H9 (cell line): ENCODE measurements at regions not wholly inside any gene's neighbourhood (a gene's known extent, or its start where the extent isn't known, plus 50 kb on each side); places are given as distances from the start of the nearest gene placed in this dataset.

Experiments
- DNase-seq: peaks from one replicate; pipeline ENCODE4 v3.0.0-alpha.2; 2017
- H2AFZ ChIP-seq: one replicate; pipeline ENCODE4 v1.6.1; 2013; ENCODE audit warnings: mild to moderate bottlenecking, low read length, control low read depth, moderate library complexity
- H2AK5ac ChIP-seq: 2 replicates; pipeline ENCODE4 v1.6.1; 2013; ENCODE audit warnings: low read length, control low read depth, mixed read lengths; ENCODE audit not compliant: insufficient read length
- H2BK120ac ChIP-seq: one replicate; pipeline ENCODE4 v1.6.1; 2013; ENCODE audit warnings: low read depth, mild to moderate bottlenecking, low read length, control low read depth, inconsistent platforms; ENCODE audit not compliant: poor library complexity, severe bottlenecking
- H2BK12ac ChIP-seq: 2 replicates; pipeline ENCODE4 v1.6.1; 2013; ENCODE audit warnings: low read length, control low read depth, mixed read lengths, low read depth; ENCODE audit not compliant: insufficient read length
- H2BK15ac ChIP-seq: 2 replicates; pipeline ENCODE4 v1.6.1; 2013; ENCODE audit warnings: low read depth, low read length, control low read depth
- H2BK20ac ChIP-seq: one replicate; pipeline ENCODE4 v1.6.1; 2013; ENCODE audit warnings: low read depth, mild to moderate bottlenecking, low read length, control low read depth, inconsistent platforms; ENCODE audit not compliant: poor library complexity, severe bottlenecking
- H2BK5ac ChIP-seq: 2 replicates; pipeline ENCODE4 v1.6.1; 2013; ENCODE audit warnings: low read length, control low read depth, mixed read lengths; ENCODE audit not compliant: insufficient read length
- H3K14ac ChIP-seq: 2 replicates; pipeline ENCODE4 v1.6.1; 2013; ENCODE audit warnings: low read length, control low read depth; ENCODE audit not compliant: insufficient read depth
- H3K18ac ChIP-seq: 2 replicates; pipeline ENCODE4 v1.6.1; 2013; ENCODE audit warnings: low read depth, mild to moderate bottlenecking, mixed read lengths, low read length, control low read depth; ENCODE audit not compliant: insufficient read length
- H3K23ac ChIP-seq: 2 replicates; pipeline ENCODE4 v1.6.1; 2013; ENCODE audit warnings: low read length, control low read depth, mixed read lengths, low read depth; ENCODE audit not compliant: insufficient read length
- H3K23me2 ChIP-seq: 2 replicates; pipeline ENCODE4 v1.6.1; 2013; ENCODE audit warnings: low read depth, mild to moderate bottlenecking, mixed read lengths, low read length, control low read depth; ENCODE audit not compliant: insufficient read length, poor library complexity, severe bottlenecking
- H3K27ac ChIP-seq: 2 replicates; pipeline ENCODE4 v1.5.1; 2013; ENCODE audit warnings: low read length, control low read depth, mixed read lengths, low read depth; ENCODE audit not compliant: insufficient read length
- H3K27me3 ChIP-seq: 2 replicates; pipeline ENCODE4 v1.6.1; 2013; ENCODE audit warnings: low read length, control low read depth, inconsistent platforms; ENCODE audit not compliant: insufficient read depth
- H3K4ac ChIP-seq: 2 replicates; pipeline ENCODE4 v1.6.1; 2013; ENCODE audit warnings: low read depth, mild to moderate bottlenecking, control low read depth, inconsistent platforms, low read length, moderate library complexity
- H3K4me1 ChIP-seq: 2 replicates; pipeline ENCODE4 v1.6.1; 2013; ENCODE audit warnings: low read length, control low read depth, inconsistent platforms; ENCODE audit not compliant: insufficient read depth
- H3K4me2 ChIP-seq: 2 replicates; pipeline ENCODE4 v1.6.1; 2013; ENCODE audit warnings: low read length, control low read depth, mixed read lengths; ENCODE audit not compliant: insufficient read length, insufficient read depth
- H3K56ac ChIP-seq: 2 replicates; pipeline ENCODE4 v1.6.1; 2013; ENCODE audit warnings: low read depth, mild to moderate bottlenecking, mixed read lengths, low read length, control low read depth; ENCODE audit not compliant: insufficient read length
- H3K79me1 ChIP-seq: 2 replicates; pipeline ENCODE4 v1.6.1; 2013; ENCODE audit warnings: low read depth, mild to moderate bottlenecking, moderate library complexity, low read length, control low read depth, inconsistent platforms; ENCODE audit not compliant: insufficient read depth, poor library complexity, severe bottlenecking
- H3K79me2 ChIP-seq: 2 replicates; pipeline ENCODE4 v1.6.1; 2013; ENCODE audit warnings: low read length, control low read depth, inconsistent platforms; ENCODE audit not compliant: insufficient read depth
- H3K9ac ChIP-seq: 2 replicates; pipeline ENCODE4 v1.6.1; 2013; ENCODE audit warnings: low read length, control low read depth, mixed read lengths; ENCODE audit not compliant: insufficient read length; ENCODE audit errors: extremely low read depth
- H3K9me3 ChIP-seq: one replicate; pipeline ENCODE4 v1.6.1; 2013; ENCODE audit warnings: low read depth, low read length, inconsistent platforms; ENCODE audit not compliant: control insufficient read depth
- H3T11ph ChIP-seq: one replicate; pipeline ENCODE4 v1.6.1; 2013; ENCODE audit warnings: mild to moderate bottlenecking, low read length, control low read depth, inconsistent platforms
- H4K20me1 ChIP-seq: one replicate; pipeline ENCODE4 v1.6.1; 2013; ENCODE audit not compliant: control insufficient read depth, insufficient read length, insufficient read depth
- H4K5ac ChIP-seq: 2 replicates; pipeline ENCODE4 v1.6.1; 2013; ENCODE audit warnings: low read depth, mild to moderate bottlenecking, mixed read lengths, low read length, control low read depth; ENCODE audit not compliant: insufficient read length
- H4K8ac ChIP-seq: replicated peaks from 2 replicates; pipeline ENCODE4 v1.6.1; 2013; ENCODE audit warnings: low read length, control low read depth, mixed read lengths, low read depth; ENCODE audit not compliant: insufficient read length
- H4K91ac ChIP-seq: 2 replicates; pipeline ENCODE4 v1.6.1; 2013; ENCODE audit warnings: low read depth, mild to moderate bottlenecking, moderate library complexity, mixed read lengths, low read length, control low read depth; ENCODE audit not compliant: insufficient read length
- H3K27ac Mint-ChIP-seq, 3 experiments: 2 replicates in 2 of 3; 3 replicates in 1 of 3; pipeline ENCODE4 v1.8.0; 2020 to 2021; ENCODE audit warnings: mixed read lengths in 3 of 3, mild to moderate bottlenecking in 1 of 3, moderate library complexity in 1 of 3
- H3K27me3 Mint-ChIP-seq: 2 replicates; pipeline ENCODE4 v1.8.0; 2021; ENCODE audit warnings: low read depth, mild to moderate bottlenecking, moderate library complexity, mixed read lengths
- H3K36me3 Mint-ChIP-seq, 3 experiments: 2 replicates in 2 of 3; 3 replicates in 1 of 3; pipeline ENCODE4 v1.8.0; 2020 to 2021; ENCODE audit warnings: low read depth in 3 of 3, mixed read lengths in 3 of 3; ENCODE audit not compliant: insufficient read depth in 1 of 3
- H3K4me1 Mint-ChIP-seq, 2 experiments: 2 replicates each; pipeline ENCODE4 v1.8.0; 2020; ENCODE audit warnings: mixed read lengths in 2 of 2
- H3K4me3 Mint-ChIP-seq, 2 experiments: 2 replicates in 1 of 2; 3 replicates in 1 of 2; pipeline ENCODE4 v1.8.0; 2020 to 2021; ENCODE audit warnings: mild to moderate bottlenecking in 2 of 2, mixed read lengths in 2 of 2, moderate library complexity in 1 of 2
- H3K9me3 Mint-ChIP-seq, 2 experiments: 2 replicates in 1 of 2; 3 replicates in 1 of 2; pipeline ENCODE4 v1.8.0; 2020; ENCODE audit warnings: mild to moderate bottlenecking in 2 of 2, mixed read lengths in 2 of 2, moderate library complexity in 1 of 2
- WGBS: extraction: QIAGEN DNeasy Blood & Tissue Kit; methylation state at CpG from one replicate; pipeline ENCODE4 v1.1.7; 2013; ENCODE audit warnings: missing lambda C conversion rate, low lambda C conversion rate, mixed read lengths; ENCODE audit not compliant: insufficient read length; ENCODE audit errors: extremely low coverage; 5-methylcytosine and 5-hydroxymethylcytosine counted together
- TF ChIP-seq, protein P1 (sequence below): fragments of 200-600 bp; sonication (generic); conservative IDR thresholded peaks from 3 replicates; pipeline ENCODE4 v1.8.0; 2021; ENCODE audit warnings: antibody characterized with exemption, mild to moderate bottlenecking

DNA sequence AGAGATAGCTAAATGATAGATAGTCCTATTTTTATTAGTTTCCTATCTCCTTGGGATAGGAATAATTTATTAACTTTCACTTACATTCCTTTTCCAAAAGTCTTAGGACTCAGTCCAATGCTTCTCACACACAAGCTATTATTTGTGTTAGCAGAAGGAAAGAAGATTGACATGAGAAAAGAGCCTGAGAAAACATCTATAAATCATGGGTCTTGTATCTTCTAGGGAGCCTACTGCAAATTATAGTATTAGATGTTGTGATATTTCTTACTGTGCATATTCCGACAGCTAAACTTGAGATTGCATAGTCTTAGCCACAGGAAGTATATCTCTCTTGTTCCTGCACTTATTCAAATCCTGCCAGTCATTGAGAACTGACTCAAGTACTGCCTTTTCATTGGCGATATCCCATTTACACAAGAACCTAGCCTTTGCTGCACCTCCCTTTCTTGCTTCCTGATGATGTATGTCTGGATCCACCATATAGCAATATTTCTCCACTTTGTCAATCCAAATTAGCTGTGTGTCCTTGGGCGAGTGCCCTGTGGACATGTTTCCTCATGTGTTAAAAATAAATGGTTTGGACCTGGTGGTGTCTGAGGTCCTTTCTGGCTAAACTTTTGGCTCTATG, 245.1 kb upstream of the LMCD1 start:
- Histone ChIP-seq H2AK5ac (no peak overlapping the region), H2BK12ac (no peak overlapping the region), H3K23me2 (no peaks in the 10 kb centered on the region), H2BK5ac (no peak overlapping the region), H4K5ac (no peak overlapping the region), H3K79me2 (no peaks in the 10 kb centered on the region), H3K79me1 (no peaks in the 10 kb centered on the region), H4K20me1 (no peaks in the 10 kb centered on the region), H2BK120ac (no peak overlapping the region), H4K8ac (no peak overlapping the region), H4K91ac (no peak overlapping the region), H3T11ph (no peak overlapping the region), H3K4ac (no peak overlapping the region), H2BK20ac (no peak overlapping the region), H3K56ac (no peak overlapping the region), H3K9ac (no peak overlapping the region), H3K14ac (no peak overlapping the region), H2AFZ (no peak overlapping the region), H3K27ac (no peak overlapping the region), H3K4me1 (no peaks in the 10 kb centered on the region), H3K27me3 (no peaks in the 10 kb centered on the region), H3K9me3 (no peaks in the 10 kb centered on the region), H3K18ac (no peak overlapping the region), H3K4me2 (no peak overlapping the region), H3K23ac (no peak overlapping the region), H2BK15ac (no peak overlapping the region)
- WGBS = no CpG with 5 or more reads among the region's 3 CpGs
- TF ChIP-seq, protein P1, sequence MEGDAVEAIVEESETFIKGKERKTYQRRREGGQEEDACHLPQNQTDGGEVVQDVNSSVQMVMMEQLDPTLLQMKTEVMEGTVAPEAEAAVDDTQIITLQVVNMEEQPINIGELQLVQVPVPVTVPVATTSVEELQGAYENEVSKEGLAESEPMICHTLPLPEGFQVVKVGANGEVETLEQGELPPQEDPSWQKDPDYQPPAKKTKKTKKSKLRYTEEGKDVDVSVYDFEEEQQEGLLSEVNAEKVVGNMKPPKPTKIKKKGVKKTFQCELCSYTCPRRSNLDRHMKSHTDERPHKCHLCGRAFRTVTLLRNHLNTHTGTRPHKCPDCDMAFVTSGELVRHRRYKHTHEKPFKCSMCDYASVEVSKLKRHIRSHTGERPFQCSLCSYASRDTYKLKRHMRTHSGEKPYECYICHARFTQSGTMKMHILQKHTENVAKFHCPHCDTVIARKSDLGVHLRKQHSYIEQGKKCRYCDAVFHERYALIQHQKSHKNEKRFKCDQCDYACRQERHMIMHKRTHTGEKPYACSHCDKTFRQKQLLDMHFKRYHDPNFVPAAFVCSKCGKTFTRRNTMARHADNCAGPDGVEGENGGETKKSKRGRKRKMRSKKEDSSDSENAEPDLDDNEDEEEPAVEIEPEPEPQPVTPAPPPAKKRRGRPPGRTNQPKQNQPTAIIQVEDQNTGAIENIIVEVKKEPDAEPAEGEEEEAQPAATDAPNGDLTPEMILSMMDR = no peak
- no peaks in the 10 kb centered on the region for H3K27me3 Mint-ChIP-seq
- H3K9me3 Mint-ChIP-seq = peaks cover 5 to 6% of the 10 kb centered on the region in 2 experiments; a peak in 4 of 5 replicates
- no peak for DNase-seq
- H3K36me3 Mint-ChIP-seq = peaks cover 0 to 6% (median 4%) of the 10 kb centered on the region in 3 experiments; a peak in 4 of 7 replicates
- H3K4me1 Mint-ChIP-seq = no peaks in the 10 kb centered on the region
- H3K27ac Mint-ChIP-seq = no peak overlapping the region
- no peak overlapping the region for H3K4me3 Mint-ChIP-seq
